ENCODE measurements at regions not wholly inside any gene's neighbourhood (a gene's known extent, or its start where the extent isn't known, plus 50 kb on each side); places are given as distances from the start of the nearest gene placed in this dataset.

- no peak for DNase-seq (ENCODE audit: low read depth in 2 of 2)
- H3K4me3 ChIP-seq (replicated peaks in 1 of 2; ENCODE audit: low read depth in 2 of 2, low read length in 2 of 2): no peak overlapping the region
- no peak for TF ChIP-seq CTCF (IDR thresholded peaks at IDR 0.05; ENCODE audit: low read depth, low read length)
These were observed 348.8 kb upstream of the C11orf87 start for GRCh38 chr11:109073032-109073822.

- no peak overlapping the region for H3K4me3 ChIP-seq (replicated peaks in 1 of 2; ENCODE audit: low read depth in 2 of 2, low read length in 2 of 2)
- no peak for TF ChIP-seq CTCF (IDR thresholded peaks at IDR 0.05; ENCODE audit: low read depth, low read length)
- DNase-seq (ENCODE audit: low read depth in 2 of 2): peak in 1 of 2 donors; percentile 53
These were observed 346.0 kb upstream of the C11orf87 start for GRCh38 chr11:109075976-109076375.

GRCh38 chr11:109076870-109077269 lies 345.1 kb upstream of the C11orf87 start:
- H3K4me3 ChIP-seq (replicated peaks in 1 of 2; ENCODE audit: low read depth in 2 of 2, low read length in 2 of 2): no peak overlapping the region
- DNase-seq (ENCODE audit: low read depth in 2 of 2): peak in 1 of 2 donors; percentile 26
- no peak for TF ChIP-seq CTCF (IDR thresholded peaks at IDR 0.05; ENCODE audit: low read depth, low read length)

GRCh38 chr11:109077291-109077920 lies 344.6 kb upstream of the C11orf87 start:
- no peak for TF ChIP-seq CTCF (IDR thresholded peaks at IDR 0.05; ENCODE audit: low read depth, low read length)
- H3K4me3 ChIP-seq (replicated peaks in 1 of 2; ENCODE audit: low read depth in 2 of 2, low read length in 2 of 2): no peak overlapping the region
- DNase-seq (ENCODE audit: low read depth in 2 of 2): no peak

- H3K4me3 ChIP-seq (replicated peaks in 1 of 2; ENCODE audit: low read depth in 2 of 2, low read length in 2 of 2): no peak overlapping the region
- peak; percentile 71 to 79 for DNase-seq (ENCODE audit: low read depth in 2 of 2)
- TF ChIP-seq CTCF (IDR thresholded peaks at IDR 0.05; ENCODE audit: low read depth, low read length): no peak
These were observed 336.1 kb upstream of the C11orf87 start for GRCh38 chr11:109085708-109086373.

- H3K4me3 ChIP-seq (replicated peaks in 1 of 2; ENCODE audit: low read depth in 2 of 2, low read length in 2 of 2): no peak overlapping the region
- no peak for TF ChIP-seq CTCF (IDR thresholded peaks at IDR 0.05; ENCODE audit: low read depth, low read length)
- DNase-seq (ENCODE audit: low read depth in 2 of 2): no peak
These were observed 335.1 kb upstream of the C11orf87 start for GRCh38 chr11:109086931-109087330.

Measured in cardiac fibroblast (primary cell).